ENCODE measurements at regions not wholly inside any gene's neighbourhood (a gene's known extent, or its start where the extent isn't known, plus 50 kb on each side); places are given as distances from the start of the nearest gene placed in this dataset.
"Not testable (repeated sequence)": the region's sequence is repeated elsewhere in the genome, so short reads cannot be mapped to it uniquely, and the experiment has no call there.

- H3K27me3 ChIP-seq (ENCODE audit: control insufficient read depth in 4 of 4, insufficient read depth in 4 of 4, low read length in 3 of 4) = no peaks in the 10 kb centered on the region
- H3K4me3 ChIP-seq (ENCODE audit: low read depth in 1 of 3, low read length in 3 of 3) = no peak overlapping the region
- H3K27ac ChIP-seq (ENCODE audit: low read depth in 1 of 2, low read length in 2 of 2) = no peak overlapping the region
- no peak overlapping the region for H3K9ac ChIP-seq (ENCODE audit: low read depth in 1 of 2, low read length in 2 of 2)
- H3K9me3 ChIP-seq (ENCODE audit: control insufficient read depth in 4 of 4, low read length in 3 of 4) = no peaks in the 10 kb centered on the region
- no peaks in the 10 kb centered on the region for H3K4me1 ChIP-seq (ENCODE audit: control insufficient read depth in 4 of 4, insufficient read depth in 4 of 4, low read length in 3 of 4)
- TF ChIP-seq FOXA2 (IDR thresholded peaks at IDR 0.05) = no peak
- no peak for TF ChIP-seq RXRA (IDR thresholded peaks at IDR 0.05)
- TF ChIP-seq ATF3 (IDR thresholded peaks at IDR 0.05) = no peak
- DNase-seq (ENCODE audit: low spot score) = no peak
- no peaks in the 10 kb centered on the region for H3K36me3 ChIP-seq (ENCODE audit: control insufficient read depth in 4 of 4, insufficient read depth in 3 of 4, low read depth in 1 of 4, low read length in 3 of 4)
Observed at GRCh38 chr4:129999156-129999555, 903.2 kb downstream of the C4orf33 start.

DNA sequence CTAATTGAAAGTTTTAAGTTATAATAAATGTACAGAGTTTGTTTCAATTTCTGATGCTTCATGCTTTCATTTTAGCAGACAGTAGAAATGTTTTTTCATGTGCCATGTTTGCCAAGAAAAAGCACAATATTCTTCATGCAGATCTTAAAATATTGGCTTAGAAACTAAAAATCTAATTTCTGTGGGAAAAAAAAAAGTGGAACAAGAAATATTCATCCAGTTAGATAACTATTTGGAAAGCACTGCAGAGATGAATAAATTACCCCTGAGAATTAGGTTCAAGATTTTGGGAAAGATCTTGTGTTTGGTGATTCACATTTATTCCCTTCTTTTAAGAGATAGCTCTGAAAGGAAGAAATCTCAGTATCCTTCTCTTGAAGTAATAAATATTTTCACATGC is 912.5 kb downstream of the C4orf33 start:
- Histone ChIP-seq H3K9ac (ENCODE audit: low read depth in 1 of 2, low read length in 2 of 2) (no peak overlapping the region), H3K4me3 (ENCODE audit: low read depth in 1 of 3, low read length in 3 of 3) (no peak overlapping the region), H3K36me3 (ENCODE audit: control insufficient read depth in 4 of 4, insufficient read depth in 3 of 4, low read depth in 1 of 4, low read length in 3 of 4) (no peaks in the 10 kb centered on the region), H3K27me3 (ENCODE audit: control insufficient read depth in 4 of 4, insufficient read depth in 4 of 4, low read length in 3 of 4) (no peaks in the 10 kb centered on the region), H3K4me1 (ENCODE audit: control insufficient read depth in 4 of 4, insufficient read depth in 4 of 4, low read length in 3 of 4) (no peaks in the 10 kb centered on the region), H3K9me3 (ENCODE audit: control insufficient read depth in 4 of 4, low read length in 3 of 4) (peaks cover 0 to 1% (median 0%) of the 10 kb centered on the region in 4 donors), H3K27ac (ENCODE audit: low read depth in 1 of 2, low read length in 2 of 2) (no peak overlapping the region)
- no peak for DNase-seq (ENCODE audit: low spot score)
- TF ChIP-seq, protein P1, sequence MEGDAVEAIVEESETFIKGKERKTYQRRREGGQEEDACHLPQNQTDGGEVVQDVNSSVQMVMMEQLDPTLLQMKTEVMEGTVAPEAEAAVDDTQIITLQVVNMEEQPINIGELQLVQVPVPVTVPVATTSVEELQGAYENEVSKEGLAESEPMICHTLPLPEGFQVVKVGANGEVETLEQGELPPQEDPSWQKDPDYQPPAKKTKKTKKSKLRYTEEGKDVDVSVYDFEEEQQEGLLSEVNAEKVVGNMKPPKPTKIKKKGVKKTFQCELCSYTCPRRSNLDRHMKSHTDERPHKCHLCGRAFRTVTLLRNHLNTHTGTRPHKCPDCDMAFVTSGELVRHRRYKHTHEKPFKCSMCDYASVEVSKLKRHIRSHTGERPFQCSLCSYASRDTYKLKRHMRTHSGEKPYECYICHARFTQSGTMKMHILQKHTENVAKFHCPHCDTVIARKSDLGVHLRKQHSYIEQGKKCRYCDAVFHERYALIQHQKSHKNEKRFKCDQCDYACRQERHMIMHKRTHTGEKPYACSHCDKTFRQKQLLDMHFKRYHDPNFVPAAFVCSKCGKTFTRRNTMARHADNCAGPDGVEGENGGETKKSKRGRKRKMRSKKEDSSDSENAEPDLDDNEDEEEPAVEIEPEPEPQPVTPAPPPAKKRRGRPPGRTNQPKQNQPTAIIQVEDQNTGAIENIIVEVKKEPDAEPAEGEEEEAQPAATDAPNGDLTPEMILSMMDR (IDR thresholded peaks at IDR 0.05; ENCODE audit: low read depth, low read length, missing input control) = no peak
- TF ChIP-seq GABPA (IDR thresholded peaks at IDR 0.05 in 1 of 2, conservative IDR thresholded peaks at IDR 0.05 in 1 of 2) (no peak), ATF3 (IDR thresholded peaks at IDR 0.05) (no peak), FOXA1 (IDR thresholded peaks at IDR 0.05) (no peak), TAF1 (conservative IDR thresholded peaks at IDR 0.05) (no peak), FOXA2 (IDR thresholded peaks at IDR 0.05) (no peak), HNF4G (IDR thresholded peaks at IDR 0.05) (no peak), RXRA (IDR thresholded peaks at IDR 0.05) (no peak), YY1 (IDR thresholded peaks at IDR 0.05) (no peak), MAX (IDR thresholded peaks at IDR 0.05) (no peak), JUND (IDR thresholded peaks at IDR 0.05) (no peak), REST (IDR thresholded peaks at IDR 0.05) (no peak), NR2F2 (IDR thresholded peaks at IDR 0.05) (no peak), EGR1 (IDR thresholded peaks at IDR 0.05; ENCODE audit: low read depth in 2 of 2) (no peak), HNF4A (conservative IDR thresholded peaks at IDR 0.05) (no peak)
- TF ChIP-seq, protein P2, sequence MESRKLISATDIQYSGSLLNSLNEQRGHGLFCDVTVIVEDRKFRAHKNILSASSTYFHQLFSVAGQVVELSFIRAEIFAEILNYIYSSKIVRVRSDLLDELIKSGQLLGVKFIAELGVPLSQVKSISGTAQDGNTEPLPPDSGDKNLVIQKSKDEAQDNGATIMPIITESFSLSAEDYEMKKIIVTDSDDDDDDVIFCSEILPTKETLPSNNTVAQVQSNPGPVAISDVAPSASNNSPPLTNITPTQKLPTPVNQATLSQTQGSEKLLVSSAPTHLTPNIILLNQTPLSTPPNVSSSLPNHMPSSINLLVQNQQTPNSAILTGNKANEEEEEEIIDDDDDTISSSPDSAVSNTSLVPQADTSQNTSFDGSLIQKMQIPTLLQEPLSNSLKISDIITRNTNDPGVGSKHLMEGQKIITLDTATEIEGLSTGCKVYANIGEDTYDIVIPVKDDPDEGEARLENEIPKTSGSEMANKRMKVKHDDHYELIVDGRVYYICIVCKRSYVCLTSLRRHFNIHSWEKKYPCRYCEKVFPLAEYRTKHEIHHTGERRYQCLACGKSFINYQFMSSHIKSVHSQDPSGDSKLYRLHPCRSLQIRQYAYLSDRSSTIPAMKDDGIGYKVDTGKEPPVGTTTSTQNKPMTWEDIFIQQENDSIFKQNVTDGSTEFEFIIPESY (IDR thresholded peaks at IDR 0.05) = no peak

DNA sequence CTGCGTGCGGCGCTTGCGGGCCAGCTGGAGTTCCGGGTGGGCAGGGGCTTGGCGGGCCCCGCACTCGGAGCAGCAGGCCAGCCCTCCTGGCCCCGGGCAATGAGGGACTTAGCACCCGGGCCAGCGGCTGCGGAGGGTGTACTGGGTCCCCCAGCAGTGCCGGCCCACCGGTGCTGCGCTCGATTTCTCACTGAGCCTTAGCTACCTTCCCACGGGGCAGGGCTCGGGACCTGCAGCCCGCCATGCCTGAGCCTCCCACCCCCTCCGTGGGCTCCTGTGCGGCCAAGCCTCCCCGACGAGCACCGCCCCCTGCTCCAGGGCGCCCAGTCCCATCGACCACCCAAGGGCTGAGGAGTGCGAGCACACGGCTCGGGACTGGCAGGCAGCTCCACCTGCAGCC is 916.9 kb downstream of the C4orf33 start:
- WGBS = 97% methylated on average over 29 of the region's 29 CpGs
- not testable (repeated sequence) for H3K27ac ChIP-seq (ENCODE audit: low read depth in 1 of 2, low read length in 2 of 2); H3K4me3 ChIP-seq (ENCODE audit: low read depth in 1 of 3, low read length in 3 of 3); H3K36me3 ChIP-seq (ENCODE audit: control insufficient read depth in 4 of 4, insufficient read depth in 3 of 4, low read depth in 1 of 4, low read length in 3 of 4); H3K27me3 ChIP-seq (ENCODE audit: control insufficient read depth in 4 of 4, insufficient read depth in 4 of 4, low read length in 3 of 4); H3K9ac ChIP-seq (ENCODE audit: low read depth in 1 of 2, low read length in 2 of 2); H3K9me3 ChIP-seq (ENCODE audit: control insufficient read depth in 4 of 4, low read length in 3 of 4); DNase-seq (ENCODE audit: low spot score); H3K4me1 ChIP-seq (ENCODE audit: control insufficient read depth in 4 of 4, insufficient read depth in 4 of 4, low read length in 3 of 4)
